Stimulated activated CD8-positive, alpha-beta memory T cell treated with anti-CD3 and anti-CD28 coated beads, Interleukin-4, amount 100 ng/mL, for 4 hours (primary cell): ENCODE measurements at regions not wholly inside any gene's neighbourhood (a gene's known extent, or its start where the extent isn't known, plus 50 kb on each side); places are given as distances from the start of the nearest gene placed in this dataset.

Experiments used
- DNase-seq, 2 donors: peaks; one replicate each; pipeline ENCODE4 v3.0.0-alpha.2; 2020; ENCODE audit warnings: low read depth in 2 of 2, low spot score in 1 of 2

DNA sequence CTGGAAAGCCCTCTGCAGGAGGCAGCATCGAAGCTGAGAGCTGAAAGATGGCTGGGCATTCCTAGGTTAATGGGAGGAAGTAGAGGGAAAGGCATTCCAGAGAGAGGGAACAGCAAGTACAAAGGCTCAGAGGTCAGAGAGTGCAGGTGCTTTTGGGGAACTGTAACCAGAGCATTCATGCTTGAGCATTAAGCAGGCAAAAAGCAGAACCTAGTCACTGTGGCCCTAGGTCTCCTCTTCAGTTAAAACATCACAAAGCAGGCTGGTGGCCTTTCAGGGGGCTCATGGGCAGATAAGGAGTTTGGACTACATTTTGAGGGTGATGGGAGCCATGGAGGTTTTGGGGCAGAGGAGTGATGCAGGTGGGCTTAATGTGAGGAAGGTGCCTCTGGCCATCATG lies 169.2 kb upstream of the MYL2 start:
- DNase-seq, result no peak

DNA sequence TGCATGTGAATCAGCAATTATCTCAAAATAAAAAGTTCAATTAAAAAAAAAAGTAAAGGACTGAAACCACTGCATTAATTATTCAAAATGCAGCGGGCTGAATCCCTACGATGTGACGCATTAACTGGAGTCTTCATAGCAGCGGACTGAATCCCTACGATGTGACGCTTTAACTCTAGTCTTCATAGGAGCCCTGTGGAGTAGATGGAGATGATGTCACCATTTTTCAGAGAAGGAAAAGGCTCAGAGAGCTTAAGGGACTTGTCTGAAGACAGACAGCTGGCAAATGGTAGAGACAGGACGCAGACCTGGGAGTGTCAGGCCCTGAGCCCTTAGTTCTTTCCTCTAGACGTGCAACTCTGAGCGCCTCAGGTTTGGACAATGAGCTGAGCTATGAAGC lies 168.0 kb upstream of the MYL2 start:
- DNase-seq, result no peak

DNA sequence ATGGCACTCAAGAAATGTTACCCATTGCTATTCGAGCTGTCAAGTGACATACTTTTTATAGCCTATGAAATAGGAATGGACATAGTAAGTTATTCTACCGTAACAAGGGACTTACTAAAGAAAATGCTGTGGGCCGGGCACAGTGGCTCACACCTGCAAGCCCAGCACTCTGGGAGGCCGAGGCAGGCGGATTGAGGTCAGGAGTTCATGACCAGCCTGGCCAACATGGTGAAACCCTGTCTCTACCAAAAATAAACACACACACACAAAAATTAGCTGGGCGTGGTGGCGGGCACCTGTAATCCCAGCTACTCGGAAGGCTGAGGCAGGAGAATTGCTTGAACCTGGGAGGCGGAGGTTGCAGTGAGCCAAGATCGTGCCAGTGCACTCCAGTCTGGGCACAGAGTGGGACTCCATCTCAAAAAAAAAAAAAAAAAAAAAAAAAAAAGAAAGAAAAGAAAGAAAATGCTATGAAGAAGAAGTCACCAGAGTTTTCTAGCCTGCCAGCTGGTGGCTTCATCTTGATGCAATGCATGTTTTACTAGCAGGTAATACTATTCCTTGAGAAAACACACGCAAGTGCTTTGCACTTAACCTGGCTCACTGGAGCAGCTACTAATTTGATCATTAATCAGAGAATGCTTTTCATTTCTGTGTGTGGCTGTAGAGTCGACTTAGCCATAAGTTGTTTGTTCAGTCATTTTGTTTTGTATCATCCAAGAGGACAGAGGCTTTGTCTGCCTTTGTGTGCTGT lies 166.7 kb upstream of the MYL2 start:
- DNase-seq, result no peak

DNA sequence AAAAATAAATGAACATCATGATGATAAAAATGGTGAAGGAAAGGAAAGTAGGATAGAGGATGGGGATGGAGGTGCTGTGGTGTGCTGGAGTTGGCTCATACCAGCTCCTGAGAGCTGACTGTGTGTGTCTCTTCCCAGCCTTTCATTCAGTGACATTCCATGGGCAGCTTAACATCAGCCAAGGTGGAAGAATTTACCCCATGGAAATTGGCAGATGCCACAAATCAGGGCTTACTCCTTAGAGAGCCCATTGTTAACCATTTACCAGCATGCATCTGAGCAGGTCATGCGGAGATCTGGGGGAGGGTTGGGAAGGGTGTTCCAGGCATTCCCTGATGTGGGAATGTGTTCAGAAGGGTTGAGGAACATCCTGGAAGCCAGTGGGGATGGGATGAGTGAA lies 164.7 kb upstream of the MYL2 start:
- no peak for DNase-seq

DNA sequence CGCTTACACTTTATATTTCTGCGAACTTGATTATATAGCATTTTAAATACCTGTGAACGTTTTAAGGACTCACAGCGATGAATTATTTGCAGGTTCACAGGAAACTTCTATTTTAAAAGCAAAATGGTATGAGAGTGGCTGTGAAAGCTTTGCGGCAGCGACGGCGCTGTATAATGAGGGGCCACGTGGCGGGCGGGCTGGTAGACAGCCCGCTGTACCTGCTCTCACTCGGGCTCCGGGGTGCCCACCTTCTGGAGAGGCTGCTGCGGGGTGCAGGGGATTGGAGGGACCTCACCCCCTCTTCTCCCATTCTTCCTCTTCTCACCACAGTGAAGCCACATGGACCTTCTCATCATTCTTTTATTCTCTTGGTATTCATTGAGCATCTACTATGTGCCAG lies 164.2 kb upstream of the MYL2 start:
- DNase-seq, result no peak

DNA sequence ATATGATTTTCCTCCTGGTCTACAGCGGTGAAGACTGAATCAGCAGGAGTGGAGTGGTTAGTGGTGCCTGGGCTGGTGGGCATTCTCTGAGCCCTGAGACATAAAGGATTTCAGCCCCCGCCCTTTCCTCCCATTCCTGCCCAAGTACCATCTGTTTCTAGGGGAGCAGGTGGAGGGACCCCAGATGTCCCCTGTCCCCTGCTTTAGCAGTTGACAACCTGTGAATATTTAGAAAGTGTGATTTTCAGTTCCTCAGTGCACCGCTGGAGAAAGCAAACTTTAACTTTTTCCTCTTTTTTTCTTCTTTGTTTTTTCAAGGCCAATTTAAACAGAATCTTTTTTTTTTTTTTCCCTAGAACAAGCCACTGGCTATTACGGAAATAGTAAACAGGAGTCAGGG lies 163.8 kb upstream of the MYL2 start:
- no peak for DNase-seq

DNA sequence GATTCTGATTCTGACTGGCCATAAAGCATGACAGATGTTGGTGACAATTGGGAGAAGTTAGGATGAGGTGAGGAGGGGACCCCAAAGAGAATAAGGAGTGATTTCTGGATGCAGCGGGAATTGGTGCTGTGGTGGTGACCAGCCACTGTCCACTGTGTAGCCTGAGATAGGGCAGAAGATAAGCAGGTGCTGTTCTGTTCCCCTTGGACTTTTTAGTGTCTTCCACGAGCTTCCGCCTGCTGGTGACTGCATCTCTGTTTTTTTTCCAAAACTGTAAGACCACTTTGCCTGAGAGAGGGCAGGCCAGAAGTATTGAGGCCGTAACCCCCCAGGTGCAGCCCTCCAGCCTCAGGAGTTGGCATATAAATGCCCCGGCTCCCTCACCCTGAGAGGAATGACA lies 161.2 kb upstream of the MYL2 start:
- no peak for DNase-seq

DNA sequence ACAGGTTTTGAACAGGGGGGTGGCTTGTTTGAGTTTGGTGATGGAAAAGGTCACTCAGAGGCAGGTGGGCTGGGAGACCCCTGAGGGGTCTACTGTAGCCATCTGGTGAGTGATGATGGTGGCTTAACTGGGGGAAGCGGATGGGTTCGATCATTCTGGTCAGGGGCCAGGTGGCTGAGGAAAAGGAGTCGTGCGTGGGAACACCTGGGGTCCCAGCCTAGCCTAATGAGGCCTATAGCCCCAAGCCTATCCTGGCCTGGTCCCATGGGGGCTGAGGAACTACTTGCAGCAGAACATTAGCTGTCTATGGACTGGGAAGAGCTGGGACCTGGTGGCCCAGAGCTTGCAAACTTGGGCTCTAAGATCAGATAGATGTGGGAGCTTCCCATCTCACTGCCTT lies 158.4 kb upstream of the MYL2 start:
- no peak for DNase-seq

DNA sequence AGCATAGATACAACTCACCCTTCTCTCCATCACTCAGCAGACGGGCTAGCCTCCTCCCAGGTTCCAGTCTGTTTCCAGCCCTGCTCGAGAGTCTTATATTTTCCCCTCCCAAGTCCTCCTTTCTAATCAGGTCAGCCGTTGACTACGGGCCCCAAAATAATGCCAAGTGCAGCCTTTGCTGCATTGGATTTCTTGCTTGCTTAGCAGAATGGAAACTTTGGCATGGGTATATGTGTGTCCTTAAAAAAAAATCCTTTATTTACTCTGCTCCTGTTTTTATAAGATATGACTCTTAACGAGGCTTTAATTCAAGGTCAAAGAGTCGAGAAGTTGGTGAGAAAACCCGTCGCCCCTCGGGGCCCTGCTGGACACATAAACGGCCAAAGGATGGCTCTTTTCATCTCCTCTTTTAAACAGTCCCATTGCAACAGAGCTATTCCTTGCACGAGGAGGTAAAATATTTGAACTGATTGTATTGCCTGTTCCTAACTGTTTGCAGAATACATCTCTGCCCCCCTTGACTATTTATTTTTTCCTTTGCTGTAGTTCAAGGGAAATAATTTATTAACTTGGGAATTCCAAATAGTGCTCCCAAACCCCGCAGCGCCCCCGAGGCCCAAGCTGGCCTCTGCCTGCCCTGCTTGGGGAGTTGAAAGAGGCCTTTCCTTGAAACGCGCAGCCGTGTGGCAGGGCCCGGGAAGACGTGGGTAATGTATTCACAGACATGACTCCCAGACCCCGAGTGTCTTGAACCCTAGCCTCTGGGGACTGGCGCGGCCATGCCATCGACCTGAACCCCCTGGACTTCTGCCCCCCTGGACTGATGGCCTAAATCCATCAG lies 156.5 kb upstream of the MYL2 start:
- no peak for DNase-seq

DNA sequence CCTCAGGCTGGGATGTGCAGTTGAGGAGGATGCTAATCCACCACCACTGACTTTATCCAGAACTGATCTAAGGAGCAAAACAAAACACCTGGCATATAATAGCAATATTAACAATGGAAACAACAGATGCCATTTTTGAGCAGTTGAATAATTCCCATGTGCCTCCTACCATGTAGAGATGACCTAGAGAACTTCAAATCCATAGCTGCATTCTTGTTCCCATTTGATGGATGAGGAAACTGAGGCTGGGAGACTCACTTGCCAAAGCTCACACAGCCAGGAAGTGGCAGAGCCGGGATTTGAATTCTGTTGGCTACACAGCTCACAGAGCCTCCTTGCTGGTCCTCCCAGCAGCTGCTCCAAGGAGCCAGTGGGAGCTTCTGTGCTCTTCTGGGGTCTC lies 155.8 kb upstream of the MYL2 start:
- no peak for DNase-seq

DNA sequence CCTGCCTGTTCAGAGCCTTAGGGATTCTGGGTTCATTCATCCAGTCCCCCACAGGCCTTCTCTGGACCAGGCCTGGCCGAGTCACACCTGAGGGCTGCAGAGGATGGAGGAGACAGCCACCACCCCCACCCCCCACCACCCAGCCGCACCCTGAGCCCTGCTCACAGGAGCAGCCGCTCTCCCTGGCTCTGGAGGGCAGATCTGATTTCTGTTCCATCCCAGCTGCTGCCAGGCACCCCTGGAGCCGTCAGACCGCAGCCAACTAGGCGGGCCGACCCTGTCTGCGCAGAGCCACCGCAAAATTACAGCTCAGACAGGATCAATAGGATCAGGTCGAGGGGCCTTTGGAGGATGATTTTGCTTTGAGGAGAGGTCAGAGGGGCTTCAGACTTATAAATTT lies 154.6 kb upstream of the MYL2 start:
- DNase-seq, result no peak

DNA sequence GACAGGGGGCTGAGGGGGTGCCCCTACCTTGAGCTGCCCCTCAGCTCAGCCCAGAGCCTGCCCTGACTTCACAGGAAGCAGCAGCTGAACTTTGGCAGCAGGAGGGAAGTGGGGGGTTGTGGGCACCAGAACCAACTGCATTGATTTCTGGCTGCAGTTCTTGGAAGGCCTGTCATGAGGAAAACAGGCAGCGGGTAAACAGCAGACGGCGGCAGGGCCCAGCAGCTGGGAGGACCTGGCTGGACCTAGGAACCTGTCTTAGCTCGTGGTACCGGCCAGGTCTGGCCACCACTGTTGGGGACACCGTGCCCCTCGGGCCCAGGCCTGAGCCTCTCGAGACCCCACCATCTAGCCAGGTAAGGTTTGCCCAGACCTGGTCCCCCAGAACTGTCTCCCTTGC lies 154.2 kb upstream of the MYL2 start:
- DNase-seq, result no peak

DNA sequence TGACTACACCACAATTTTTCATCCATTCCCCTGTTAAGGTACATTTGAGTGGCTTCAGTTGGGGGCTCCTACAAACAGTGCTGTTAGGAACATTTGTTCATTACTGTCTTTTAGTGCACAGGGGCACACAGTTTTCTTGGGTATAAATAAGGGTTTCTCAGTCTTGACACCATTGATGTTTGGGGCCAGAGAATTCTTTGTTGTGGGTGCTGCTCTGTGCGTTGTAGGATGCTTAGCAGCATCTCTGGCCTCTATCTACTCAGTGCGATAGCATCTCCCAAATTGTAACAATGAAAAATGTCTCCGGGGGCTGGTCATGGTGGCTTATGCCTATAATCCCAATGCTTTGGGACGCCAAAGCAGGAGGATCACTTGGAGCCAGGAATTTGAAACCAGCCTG lies 153.0 kb upstream of the MYL2 start:
- no peak for DNase-seq

DNA sequence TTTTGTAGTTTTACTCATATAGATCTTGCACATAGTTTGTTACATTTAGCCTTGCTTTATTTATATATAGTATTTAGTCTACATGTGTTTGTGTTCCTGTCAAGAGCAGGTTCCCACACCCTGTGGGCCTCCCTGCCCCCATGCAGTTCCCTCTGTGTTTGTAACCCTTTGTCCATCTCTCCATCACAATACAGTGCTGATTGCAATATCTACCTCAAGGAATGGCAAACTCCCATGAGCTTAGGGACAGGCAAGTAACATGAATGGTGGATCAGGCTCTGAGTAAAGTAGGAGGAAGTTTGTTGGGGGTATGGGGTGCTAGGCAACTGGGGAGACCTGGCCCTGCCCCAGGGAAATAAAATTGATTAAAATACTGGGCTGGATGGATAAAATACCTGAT lies 151.9 kb upstream of the MYL2 start:
- no peak for DNase-seq

DNA sequence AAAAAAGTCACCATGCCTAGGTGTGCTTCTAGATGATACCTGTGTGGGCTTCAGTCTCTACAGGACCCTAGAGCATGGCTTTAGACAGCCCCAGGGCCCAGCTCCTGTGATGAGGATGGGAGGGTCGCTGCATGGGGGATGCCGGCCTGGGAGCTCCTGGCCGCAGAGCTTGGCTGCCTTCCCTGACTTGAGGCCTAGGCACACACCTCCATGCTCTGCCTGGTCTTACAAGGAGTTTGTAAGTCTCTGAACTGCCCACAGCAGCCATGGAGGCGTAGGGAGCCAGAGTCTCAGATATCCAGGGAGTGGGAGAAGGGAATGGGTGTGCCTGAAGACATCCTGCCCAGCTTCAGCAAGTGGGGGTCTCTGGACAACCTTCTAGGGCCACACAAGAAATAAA lies 149.5 kb upstream of the MYL2 start:
- DNase-seq, result no peak

DNA sequence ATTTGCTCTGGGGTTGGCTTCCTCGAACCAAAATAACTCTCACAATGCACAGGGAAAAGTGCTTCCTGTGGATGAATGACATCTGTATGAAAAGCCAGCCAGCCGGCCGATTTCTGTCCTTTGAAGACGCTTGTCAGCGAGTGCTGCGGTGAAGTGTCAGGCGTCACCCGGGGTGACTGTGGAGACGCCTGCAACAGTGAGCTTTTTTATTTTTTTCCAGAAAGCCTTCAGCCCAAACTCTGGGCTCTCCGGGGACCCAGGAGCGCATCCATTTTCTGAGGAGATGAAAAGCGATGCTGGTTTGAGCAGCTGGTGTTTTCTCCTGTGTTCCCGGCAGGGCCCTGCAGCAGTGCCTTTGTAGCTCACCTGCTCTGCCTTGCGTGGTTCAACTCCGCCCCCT lies 147.9 kb upstream of the MYL2 start:
- no peak for DNase-seq

DNA sequence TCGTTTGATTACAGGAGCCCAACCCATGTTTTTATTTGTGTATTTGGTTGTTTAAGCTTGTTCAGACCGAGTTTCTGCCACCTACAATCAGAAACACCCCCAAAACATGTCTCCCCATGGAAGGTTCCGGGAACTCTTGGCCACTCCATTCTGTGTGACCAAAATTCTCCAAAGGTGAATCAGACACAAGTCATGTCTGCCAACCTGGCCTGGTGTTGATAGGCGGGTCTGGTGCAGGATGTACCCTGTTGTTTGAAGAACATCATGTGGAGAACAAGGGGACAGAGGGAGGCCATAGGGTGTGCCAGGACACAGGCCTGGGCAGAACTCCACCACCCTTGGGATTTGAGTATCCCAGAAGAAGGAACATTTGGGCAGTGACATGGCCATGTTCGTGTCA lies 147.1 kb upstream of the MYL2 start:
- DNase-seq, result no peak

DNA sequence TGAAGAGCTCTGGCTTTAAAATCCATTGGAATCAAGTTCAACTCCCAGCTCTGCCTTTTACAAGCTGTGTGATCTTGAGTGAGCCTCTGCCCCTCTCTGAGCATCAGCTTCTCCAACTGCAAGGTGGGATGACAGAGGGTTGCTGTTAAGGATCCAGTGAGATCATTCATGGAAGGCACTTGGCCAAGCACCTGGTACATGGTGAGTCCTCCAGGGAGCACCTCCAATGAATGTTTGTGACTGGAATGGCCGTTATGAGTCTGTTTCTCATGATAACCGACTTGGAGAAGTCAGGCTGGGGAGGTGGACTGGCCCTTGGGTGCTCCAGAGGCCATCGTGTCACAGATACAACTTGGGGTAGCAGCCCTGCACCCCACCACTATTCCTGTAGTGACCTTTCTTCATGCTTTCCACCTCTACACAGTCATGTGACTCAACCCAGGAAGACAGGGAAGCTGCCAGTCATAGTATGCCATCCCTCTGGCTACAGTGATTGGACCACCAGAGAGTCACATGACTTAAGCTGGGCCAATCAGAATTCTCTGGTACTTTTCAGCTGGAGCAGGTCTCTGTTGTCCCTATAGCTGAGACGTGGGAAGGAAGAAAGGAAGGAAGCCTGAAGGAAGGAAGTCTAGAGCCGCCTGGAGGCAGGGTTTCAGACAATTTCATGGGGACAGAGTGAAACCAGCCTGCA lies 146.5 kb upstream of the MYL2 start:
- no peak for DNase-seq

DNA sequence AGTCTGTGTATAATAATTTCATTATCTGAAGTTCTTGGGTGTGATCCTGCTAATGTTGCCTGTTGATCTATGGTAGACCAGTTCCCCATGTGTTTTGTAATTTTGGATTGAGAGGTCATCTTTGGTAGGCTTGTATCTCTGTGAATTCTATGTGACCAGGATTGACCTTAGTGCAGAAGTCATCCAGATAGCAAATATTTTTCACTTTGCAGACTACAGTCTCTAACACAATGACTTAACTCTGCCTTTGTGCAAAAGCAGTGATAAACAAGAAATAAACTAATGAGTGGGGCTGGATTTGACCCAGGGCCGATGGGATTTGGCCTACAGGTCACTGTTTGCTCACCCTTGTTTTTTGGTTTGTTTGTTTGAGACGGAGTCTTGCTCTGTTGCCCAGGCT lies 144.6 kb upstream of the MYL2 start:
- no peak for DNase-seq

DNA sequence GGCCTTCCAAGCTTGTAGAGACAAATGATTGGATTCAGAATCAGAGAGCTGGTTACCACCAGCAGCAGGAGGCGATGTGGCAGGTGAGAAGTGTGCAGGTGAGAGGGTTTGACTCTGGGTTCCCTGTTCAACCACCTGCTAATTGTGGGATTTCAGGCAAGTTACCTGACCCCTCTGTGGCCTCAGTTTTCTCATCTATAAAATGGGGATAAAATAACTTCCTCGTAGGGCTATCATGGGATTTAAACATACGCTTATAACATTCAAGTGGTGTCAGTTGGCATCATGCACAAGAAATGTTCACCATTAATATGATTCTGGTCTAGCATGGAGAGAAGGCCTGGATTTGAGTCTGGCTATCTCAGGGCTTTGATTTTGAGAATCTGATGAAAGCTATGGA lies 143.8 kb upstream of the MYL2 start:
- no peak for DNase-seq

DNA sequence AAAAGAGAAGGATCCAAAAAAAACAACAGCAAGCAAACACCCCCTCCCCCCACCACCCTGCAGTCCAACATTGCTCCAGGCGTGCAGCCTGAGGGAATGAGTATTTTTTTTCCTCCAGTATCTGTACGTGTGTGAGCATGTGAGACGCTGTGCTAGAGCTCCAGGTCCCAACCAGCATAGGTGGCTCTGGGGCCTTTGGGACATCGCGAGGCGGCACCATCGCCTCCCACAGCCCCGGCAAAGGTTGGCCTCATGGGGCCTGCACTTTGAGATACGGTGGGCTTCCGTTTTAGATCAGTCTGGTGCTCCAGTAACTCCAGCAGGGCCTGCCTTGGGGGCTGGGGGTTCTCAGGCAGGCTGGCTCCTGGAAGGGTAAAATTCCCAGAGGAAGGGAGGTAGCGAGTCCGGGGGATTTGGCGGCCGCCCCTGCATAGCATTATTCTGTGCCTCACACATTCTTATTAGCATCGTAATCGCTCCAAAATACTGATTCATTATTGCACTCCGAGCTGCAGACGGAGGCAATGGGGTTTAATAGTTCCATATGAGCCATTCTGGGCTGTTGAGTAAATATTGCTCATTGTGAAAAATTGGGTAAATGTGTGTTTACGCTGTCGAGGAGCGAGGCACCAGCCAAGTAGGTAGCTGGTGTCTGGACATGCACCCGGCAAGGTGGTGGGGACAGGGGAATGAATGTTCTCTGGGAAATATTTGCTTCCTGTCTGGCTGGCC lies 143.1 kb upstream of the MYL2 start:
- no peak for DNase-seq
